B cell (primary cell): ENCODE measurements at regions not wholly inside any gene's neighbourhood (a gene's known extent, or its start where the extent isn't known, plus 50 kb on each side); places are given as distances from the start of the nearest gene placed in this dataset.

Experiments used
- ATAC-seq: fragments of 200-7000 bp; cut with Tn5 transposase; one replicate; pipeline ENCODE4 v1.10.0; 2021; ENCODE audit warnings: low read depth, mild to moderate bottlenecking, moderate number of reproducible peaks, moderate library complexity
- CTCF ChIA-PET: fragments of 350-600 bp; sonication (Branson Sonifier 250); formaldehyde crosslinking; loops from one replicate; lab custom pipeline; 2021; ENCODE audit warnings: antibody characterized with exemption, inconsistent platforms; lab: Charles Lee
- POLR2A ChIA-PET: fragments of 350-600 bp; sonication (Branson Sonifier 250); formaldehyde crosslinking; loops from one replicate; lab custom pipeline; 2021; ENCODE audit warnings: antibody characterized with exemption; lab: Charles Lee
- DNase-seq: peaks from one replicate; pipeline ENCODE4 v3.0.0; 2013
- H2AFZ ChIP-seq: 2 replicates; pipeline ENCODE4 v1.6.1; 2012; ENCODE audit warnings: mild to moderate bottlenecking, low read depth, low read length; ENCODE audit not compliant: insufficient read depth, poor library complexity, severe bottlenecking
- H3K27ac ChIP-seq, 2 donors: 1 replicate in 1 of 2; 2 replicates in 1 of 2; pipeline ENCODE4 v1.5.1; 2012 to 2013; ENCODE audit warnings: low read length in 2 of 2, mild to moderate bottlenecking in 2 of 2, moderate library complexity in 1 of 2
- H3K27me3 ChIP-seq, 4 experiments: fragments of 200-600 bp in 1 of 4; sonication (generic) in 1 of 4; replicated peaks in 1 of 4; 1 replicate in 2 of 4; 2 replicates in 2 of 4; pipeline versions ENCODE4 v1.6.1 to v1.7.0; 2013 to 2016; ENCODE audit warnings: low read length in 3 of 4, mild to moderate bottlenecking in 2 of 4, mixed read lengths in 1 of 4, moderate library complexity in 1 of 4; ENCODE audit not compliant: insufficient read depth in 4 of 4, control insufficient read depth in 3 of 4; ENCODE audit errors: control extremely low read depth in 1 of 4
- H3K36me3 ChIP-seq, 2 experiments: replicated peaks in 1 of 2; 1 replicate in 1 of 2; 2 replicates in 1 of 2; pipeline versions ENCODE4 v1.6.1 to v1.7.1; 2013; ENCODE audit warnings: low read length in 1 of 2; ENCODE audit not compliant: insufficient read depth in 2 of 2, control insufficient read depth in 1 of 2; ENCODE audit errors: control extremely low read depth in 1 of 2, extremely low read depth in 1 of 2
- H3K4me1 ChIP-seq, 2 donors: fragments of 200-600 bp in 1 of 2; sonication (generic) in 1 of 2; 1 replicate in 1 of 2; 2 replicates in 1 of 2; pipeline versions ENCODE4 v1.5.1 to v1.6.1; 2013 to 2017; ENCODE audit warnings: low read length in 2 of 2; ENCODE audit not compliant: control insufficient read depth in 2 of 2, insufficient read depth in 2 of 2
- H3K4me2 ChIP-seq: replicated peaks from 2 replicates; pipeline ENCODE3; 2012; ENCODE audit warnings: mild to moderate bottlenecking, low read depth, low read length; ENCODE audit not compliant: poor library complexity, severe bottlenecking
- H3K4me3 ChIP-seq, 5 experiments: fragments of 200-600 bp in 1 of 5; sonication (generic) in 1 of 5; 1 replicate in 3 of 5; 2 replicates in 2 of 5; pipeline versions ENCODE4 v1.5.1 to v1.7.0; 2011 to 2016; ENCODE audit warnings: low read length in 4 of 5, mild to moderate bottlenecking in 4 of 5, low read depth in 2 of 5, control low read depth in 1 of 5, moderate library complexity in 1 of 5; ENCODE audit not compliant: insufficient read depth in 1 of 5; ENCODE audit errors: control extremely low read depth in 1 of 5, extremely low read depth in 1 of 5
- H3K79me2 ChIP-seq: fragments of 200-600 bp; sonication (generic); one replicate; pipeline ENCODE4 v1.6.0; 2016; ENCODE audit warnings: low read length; ENCODE audit not compliant: control insufficient read depth, insufficient read depth
- H3K9ac ChIP-seq: fragments of 200-600 bp; sonication (generic); 2 replicates; pipeline ENCODE4 v1.6.1; 2017; ENCODE audit warnings: mild to moderate bottlenecking, low read length, moderate library complexity
- H3K9me3 ChIP-seq, 3 donors: one replicate each; pipeline versions ENCODE4 v1.6.1 to v1.7.1; 2013; ENCODE audit warnings: low read length in 2 of 3; ENCODE audit not compliant: control insufficient read depth in 2 of 3, insufficient read depth in 1 of 3; ENCODE audit errors: control extremely low read depth in 1 of 3
- H4K20me1 ChIP-seq: 2 replicates; pipeline ENCODE4 v1.6.0; 2012; ENCODE audit warnings: mild to moderate bottlenecking, low read length; ENCODE audit not compliant: insufficient read depth, control insufficient read depth, poor library complexity, severe bottlenecking
- H3K27ac Mint-ChIP-seq: one replicate; pipeline ENCODE4 v1.8.0; 2021; ENCODE audit warnings: mixed read lengths
- H3K27me3 Mint-ChIP-seq: one replicate; pipeline ENCODE4 v1.8.0; 2021; ENCODE audit warnings: mixed read lengths
- H3K4me1 Mint-ChIP-seq: one replicate; pipeline ENCODE4 v1.8.0; 2021; ENCODE audit warnings: mixed read lengths
- H3K4me3 Mint-ChIP-seq: one replicate; pipeline ENCODE4 v1.8.0; 2021; ENCODE audit warnings: mixed read lengths
- H3K9me3 Mint-ChIP-seq: one replicate; pipeline ENCODE4 v1.8.0; 2022; ENCODE audit warnings: mixed read lengths; ENCODE audit not compliant: insufficient read depth
- EZH2 ChIP-seq: IDR thresholded peaks from 2 replicates; pipeline ENCODE4 v1.6.1; 2012; ENCODE audit warnings: borderline replicate concordance, low read depth, mild to moderate bottlenecking, moderate library complexity, low read length; ENCODE audit not compliant: insufficient read depth, poor library complexity, severe bottlenecking
- WGBS: methylation state at CpG from one replicate; pipeline ENCODE4 v1.1.5; 2013; ENCODE audit warnings: missing lambda C conversion rate; ENCODE audit not compliant: insufficient coverage; 5-methylcytosine and 5-hydroxymethylcytosine counted together
- intact Hi-C: fragments of 100-400 bp; cut with micrococcal nuclease; formaldehyde crosslinking; loops from one replicate; pipeline ENCODE4 v1.10.0; 2022
- TF ChIP-seq, protein P1 (sequence below): fragments of 200-600 bp; IDR thresholded peaks from one replicate; pipeline ENCODE4 v1.8.0; 2022; ENCODE audit warnings: antibody characterized with exemption, mild to moderate bottlenecking

DNA sequence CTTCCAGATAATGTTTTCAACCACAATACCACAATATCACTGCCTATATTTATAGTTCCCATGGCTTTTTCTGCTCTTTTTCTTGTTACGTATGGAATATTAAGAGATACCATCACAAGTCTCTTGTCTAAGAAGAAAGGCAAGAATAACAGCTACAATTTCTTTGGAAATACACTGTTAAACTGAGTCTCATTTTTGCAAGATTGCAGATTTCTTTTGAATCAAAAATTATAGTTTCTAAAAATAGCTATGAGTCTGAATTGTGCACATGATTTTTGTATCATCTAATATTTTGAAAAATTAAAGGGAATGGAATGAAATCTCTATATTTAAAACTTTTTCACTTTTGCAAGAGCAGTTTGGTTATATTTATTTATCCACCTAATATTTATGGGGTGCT, 1120.8 kb downstream of the EFNB2 start:
- POLR2A ChIA-PET, result no interaction called here
- intact Hi-C loops, result no loop called here
- no peaks in the 10 kb centered on the region for H3K4me1 ChIP-seq
- no peak overlapping the region for H3K4me2 ChIP-seq
- Mint-ChIP-seq H3K4me3 (no peak overlapping the region), H3K27ac (no peak overlapping the region), H3K9me3 (no peaks in the 10 kb centered on the region), H3K4me1 (no peaks in the 10 kb centered on the region), H3K27me3 (no peaks in the 10 kb centered on the region)
- WGBS, result no CpG with 5 or more reads among the region's 1 CpG
- H3K27ac ChIP-seq, result no peak overlapping the region
- H3K27me3 ChIP-seq, result no peaks in the 10 kb centered on the region
- no peak overlapping the region for H3K4me3 ChIP-seq
- ATAC-seq, result no peak
- H3K9me3 ChIP-seq, result no peaks in the 10 kb centered on the region
- TF ChIP-seq, protein P1, sequence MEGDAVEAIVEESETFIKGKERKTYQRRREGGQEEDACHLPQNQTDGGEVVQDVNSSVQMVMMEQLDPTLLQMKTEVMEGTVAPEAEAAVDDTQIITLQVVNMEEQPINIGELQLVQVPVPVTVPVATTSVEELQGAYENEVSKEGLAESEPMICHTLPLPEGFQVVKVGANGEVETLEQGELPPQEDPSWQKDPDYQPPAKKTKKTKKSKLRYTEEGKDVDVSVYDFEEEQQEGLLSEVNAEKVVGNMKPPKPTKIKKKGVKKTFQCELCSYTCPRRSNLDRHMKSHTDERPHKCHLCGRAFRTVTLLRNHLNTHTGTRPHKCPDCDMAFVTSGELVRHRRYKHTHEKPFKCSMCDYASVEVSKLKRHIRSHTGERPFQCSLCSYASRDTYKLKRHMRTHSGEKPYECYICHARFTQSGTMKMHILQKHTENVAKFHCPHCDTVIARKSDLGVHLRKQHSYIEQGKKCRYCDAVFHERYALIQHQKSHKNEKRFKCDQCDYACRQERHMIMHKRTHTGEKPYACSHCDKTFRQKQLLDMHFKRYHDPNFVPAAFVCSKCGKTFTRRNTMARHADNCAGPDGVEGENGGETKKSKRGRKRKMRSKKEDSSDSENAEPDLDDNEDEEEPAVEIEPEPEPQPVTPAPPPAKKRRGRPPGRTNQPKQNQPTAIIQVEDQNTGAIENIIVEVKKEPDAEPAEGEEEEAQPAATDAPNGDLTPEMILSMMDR, result no peak
- no peak for TF ChIP-seq EZH2
- CTCF ChIA-PET, result no interaction called here
- no peak overlapping the region for H3K9ac ChIP-seq
- H4K20me1 ChIP-seq, result no peaks in the 10 kb centered on the region
- H3K36me3 ChIP-seq, result no peaks in the 10 kb centered on the region
- no peak overlapping the region for H2AFZ ChIP-seq
- no peak for DNase-seq
- H3K79me2 ChIP-seq, result no peaks in the 10 kb centered on the region

DNA sequence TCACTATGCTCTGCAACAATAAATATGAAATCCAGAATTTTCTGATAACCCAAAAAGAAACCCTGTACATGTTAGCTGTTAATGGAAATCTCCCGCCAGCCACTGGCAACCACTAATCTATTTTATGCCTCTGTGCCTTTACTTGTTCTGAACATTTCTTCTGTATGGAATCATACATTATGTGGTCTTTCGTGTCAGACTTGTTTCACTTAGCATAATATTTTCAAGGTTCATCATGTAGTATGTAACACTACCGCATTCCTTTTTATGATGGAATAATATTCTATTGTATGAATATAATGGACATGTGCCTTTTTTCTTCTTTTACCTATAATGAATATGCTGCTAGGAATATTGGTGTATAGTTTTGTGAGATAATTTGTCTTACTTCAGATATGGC, 1123.3 kb downstream of the EFNB2 start:
- no peak overlapping the region for H3K27ac Mint-ChIP-seq
- no peaks in the 10 kb centered on the region for H3K4me1 ChIP-seq
- 100% methylated on average over 1 of the region's 3 CpGs for WGBS
- no peak overlapping the region for H3K27ac ChIP-seq
- H3K36me3 ChIP-seq, result no peaks in the 10 kb centered on the region
- H3K27me3 Mint-ChIP-seq, result no peaks in the 10 kb centered on the region
- no peaks in the 10 kb centered on the region for H3K9me3 Mint-ChIP-seq
- no peak overlapping the region for H3K9ac ChIP-seq
- H3K9me3 ChIP-seq, result no peaks in the 10 kb centered on the region
- TF ChIP-seq, protein P1, result no peak
- TF ChIP-seq EZH2, result no peak
- no peaks in the 10 kb centered on the region for H3K4me1 Mint-ChIP-seq
- POLR2A ChIA-PET, result no interaction called here
- no peaks in the 10 kb centered on the region for H3K27me3 ChIP-seq
- no peaks in the 10 kb centered on the region for H4K20me1 ChIP-seq
- CTCF ChIA-PET, result no interaction called here
- no peak for DNase-seq
- H3K4me3 ChIP-seq, result no peak overlapping the region
- H3K4me2 ChIP-seq, result no peak overlapping the region
- ATAC-seq, result no peak
- no peak overlapping the region for H3K4me3 Mint-ChIP-seq
- H2AFZ ChIP-seq, result no peak overlapping the region
- intact Hi-C loops, result no loop called here
- no peaks in the 10 kb centered on the region for H3K79me2 ChIP-seq
